HEK293 (cell line): ENCODE measurements at regions not wholly inside any gene's neighbourhood (a gene's known extent, or its start where the extent isn't known, plus 50 kb on each side); places are given as distances from the start of the nearest gene placed in this dataset.

Source experiments
- CTCF ChIA-PET: fragments of 350-600 bp; formaldehyde crosslinking; extraction: SDS; loops from one replicate; lab custom pipeline; 2021; ENCODE audit warnings: antibody characterized with exemption; lab: Yijun Ruan, JAX
- POLR2A ChIA-PET: fragments of 300-600 bp; formaldehyde crosslinking; extraction: SDS; loops from one replicate; lab custom pipeline; 2020; ENCODE audit warnings: antibody characterized with exemption, inconsistent platforms; lab: Yijun Ruan, JAX
- H3K27ac ChIP-seq: fragments of 200-500 bp; sonication (Bioruptor generic); 2 replicates; pipeline ENCODE4 v1.5.1; 2014; ENCODE audit warnings: low read depth, low read length, control low read depth, inconsistent platforms; ENCODE audit errors: extremely low read depth
- H3K36me3 ChIP-seq, 2 experiments: fragments of 200-500 bp in 1 of 2; sonication (Bioruptor generic) in 1 of 2; 1 replicate in 1 of 2; 2 replicates in 1 of 2; pipeline ENCODE4 v1.5.1; 2014 to 2017; ENCODE audit warnings: inconsistent platforms in 2 of 2, low read length in 2 of 2; ENCODE audit not compliant: control insufficient read depth in 2 of 2, insufficient read depth in 1 of 2
- H3K4me1 ChIP-seq: fragments of 200-500 bp; sonication (Bioruptor generic); 2 replicates; pipeline ENCODE4 v1.5.1; 2014; ENCODE audit warnings: mild to moderate bottlenecking, low read length, inconsistent platforms; ENCODE audit not compliant: control insufficient read depth, insufficient read depth
- H3K4me3 ChIP-seq: 2 replicates; pipeline ENCODE4 v1.5.1; 2011; ENCODE audit warnings: low read depth, mild to moderate bottlenecking, control low read depth, low read length, moderate library complexity
- H3K9me3 ChIP-seq: fragments of 200-500 bp; sonication (Bioruptor generic); 2 replicates; pipeline ENCODE4 v1.5.1; 2014; ENCODE audit warnings: low read depth, low read length, inconsistent platforms; ENCODE audit not compliant: control insufficient read depth, insufficient read depth
- EGR2 ChIP-seq: fragments of 450-650 bp; formaldehyde crosslinking; IDR thresholded peaks from 2 replicates; pipeline ENCODE4 v1.5.1; 2016; ENCODE audit warnings: low read depth, missing biosample characterization, missing genetic modification characterization
- KLF7 ChIP-seq: fragments of 450-650 bp; formaldehyde crosslinking; IDR thresholded peaks from 2 replicates; pipeline ENCODE4 v1.5.1; 2016; ENCODE audit warnings: missing biosample characterization, missing genetic modification characterization, borderline replicate concordance
- ZBTB20 ChIP-seq: fragments of 450-650 bp; formaldehyde crosslinking; IDR thresholded peaks from 2 replicates; pipeline ENCODE4 v1.5.1; 2016; ENCODE audit warnings: missing biosample characterization, missing genetic modification characterization
- ZBTB44 ChIP-seq: fragments of 450-650 bp; IDR thresholded peaks from 2 replicates; pipeline ENCODE4 v1.5.1; 2018; ENCODE audit warnings: missing biosample characterization, mild to moderate bottlenecking, missing genetic modification characterization
- ZBTB49 ChIP-seq: fragments of 450-650 bp; formaldehyde crosslinking; IDR thresholded peaks from 2 replicates; pipeline ENCODE4 v1.5.1; 2016; ENCODE audit warnings: missing biosample characterization, missing genetic modification characterization, low read depth
- ZNF114 ChIP-seq: fragments of 450-650 bp; formaldehyde crosslinking; IDR thresholded peaks from 2 replicates; pipeline ENCODE4 v1.5.0; 2017; ENCODE audit warnings: missing biosample characterization, missing genetic modification characterization
- ZNF121 ChIP-seq: fragments of 450-650 bp; formaldehyde crosslinking; IDR thresholded peaks from 2 replicates; pipeline ENCODE4 v1.5.1; 2016; ENCODE audit warnings: missing biosample characterization, missing genetic modification characterization
- ZNF148 ChIP-seq: fragments of 450-650 bp; formaldehyde crosslinking; IDR thresholded peaks from 2 replicates; pipeline ENCODE4 v1.5.0; 2017; ENCODE audit warnings: missing biosample characterization, missing genetic modification characterization, borderline replicate concordance
- ZNF184 ChIP-seq: fragments of 450-650 bp; IDR thresholded peaks from 2 replicates; pipeline ENCODE4 v1.5.1; 2018; ENCODE audit warnings: missing biosample characterization, mild to moderate bottlenecking, missing genetic modification characterization
- ZNF214 ChIP-seq: fragments of 450-650 bp; formaldehyde crosslinking; IDR thresholded peaks from 2 replicates; pipeline ENCODE4 v1.5.1; 2017; ENCODE audit warnings: missing biosample characterization, mild to moderate bottlenecking, missing genetic modification characterization, borderline replicate concordance
- ZNF223 ChIP-seq: fragments of 450-650 bp; formaldehyde crosslinking; IDR thresholded peaks from 2 replicates; pipeline ENCODE4 v1.5.1; 2016; ENCODE audit warnings: missing biosample characterization, missing genetic modification characterization
- ZNF510 ChIP-seq: fragments of 450-650 bp; formaldehyde crosslinking; IDR thresholded peaks from 2 replicates; pipeline ENCODE4 v1.5.1; 2018; ENCODE audit warnings: mild to moderate bottlenecking, missing genetic modification characterization, missing biosample characterization; ENCODE audit not compliant: insufficient replicate concordance
- ZNF544 ChIP-seq: fragments of 450-650 bp; formaldehyde crosslinking; IDR thresholded peaks from 2 replicates; pipeline ENCODE4 v1.5.0; 2017; ENCODE audit warnings: missing biosample characterization, missing genetic modification characterization
- ZNF639 ChIP-seq: fragments of 450-650 bp; formaldehyde crosslinking; IDR thresholded peaks from 2 replicates; pipeline ENCODE4 v1.5.1; 2016; ENCODE audit warnings: missing biosample characterization, missing genetic modification characterization
- ZNF645 ChIP-seq: fragments of 450-650 bp; formaldehyde crosslinking; IDR thresholded peaks from 2 replicates; pipeline ENCODE4; 2016; ENCODE audit warnings: missing biosample characterization, missing genetic modification characterization
- ZNF704 ChIP-seq: fragments of 450-650 bp; formaldehyde crosslinking; IDR thresholded peaks from 2 replicates; pipeline ENCODE4 v1.5.1; 2016; ENCODE audit warnings: missing biosample characterization, missing genetic modification characterization
- ZSCAN16 ChIP-seq: fragments of 450-650 bp; formaldehyde crosslinking; IDR thresholded peaks from 2 replicates; pipeline ENCODE4 v1.5.1; 2016; ENCODE audit warnings: missing biosample characterization, missing genetic modification characterization
- ZSCAN18 ChIP-seq: fragments of 450-650 bp; formaldehyde crosslinking; IDR thresholded peaks from 2 replicates; pipeline ENCODE4 v1.5.1; 2016; ENCODE audit warnings: missing biosample characterization, missing genetic modification characterization
- ZSCAN5A ChIP-seq: fragments of 450-650 bp; formaldehyde crosslinking; IDR thresholded peaks from 2 replicates; pipeline ENCODE4 v1.5.1; 2016; ENCODE audit warnings: missing biosample characterization, missing genetic modification characterization

GRCh38 chr18:70720607-70721006 is 431.8 kb downstream of the SOCS6 start (continued):
- TF ChIP-seq ZNF645 = no peak
- TF ChIP-seq ZNF114 (tag by site-specific recombination) = no peak

GRCh38 chr18:70709720-70710119 is 420.9 kb downstream of the SOCS6 start:
- Histone ChIP-seq H3K9me3 (no peaks in the 10 kb centered on the region), H3K27ac (no peak overlapping the region), H3K4me3 (no peak overlapping the region), H3K36me3 (no peaks in the 10 kb centered on the region), H3K4me1 (no peaks in the 10 kb centered on the region)
- POLR2A ChIA-PET = no interaction called here
- TF ChIP-seq ZNF223 (tag by site-specific recombination) = no peak
- no peak for TF ChIP-seq ZSCAN18 (tag by site-specific recombination)
- no peak for TF ChIP-seq ZNF184 (tag by site-specific recombination)
- no peak for TF ChIP-seq ZNF148
- CTCF ChIA-PET = no interaction called here

GRCh38 chr18:70709144-70709543 is 420.3 kb downstream of the SOCS6 start:
- no peak for TF ChIP-seq ZBTB20 (tag by site-specific recombination)
- no peak for TF ChIP-seq ZNF214
- TF ChIP-seq KLF7 (tag by site-specific recombination) = no peak
- no peak for TF ChIP-seq ZSCAN5A (tag by site-specific recombination)
- no peak for TF ChIP-seq EGR2 (tag by site-specific recombination)
- no peak for TF ChIP-seq ZNF121
- TF ChIP-seq ZSCAN16 (tag by site-specific recombination) = no peak
- TF ChIP-seq ZBTB49 (tag by site-specific recombination) = no peak
- no peak for TF ChIP-seq ZNF704
- no peak for TF ChIP-seq ZNF510 (tag by site-specific recombination)
- no peak for TF ChIP-seq ZNF639 (tag by site-specific recombination)
- TF ChIP-seq ZNF544 (tag by site-specific recombination) = no peak
- TF ChIP-seq ZBTB44 (tag by site-specific recombination) = no peak
- ChIA-PET POLR2A (no interaction called here), CTCF (no interaction called here)

More at GRCh38 chr18:70709144-70709543, 420.3 kb downstream of the SOCS6 start:
- Histone ChIP-seq H3K4me3 (no peak overlapping the region), H3K9me3 (no peaks in the 10 kb centered on the region), H3K4me1 (no peaks in the 10 kb centered on the region), H3K36me3 (no peaks in the 10 kb centered on the region), H3K27ac (no peak overlapping the region)
